ENCODE measurements at regions not wholly inside any gene's neighbourhood (a gene's known extent, or its start where the extent isn't known, plus 50 kb on each side); places are given as distances from the start of the nearest gene placed in this dataset.

DNA sequence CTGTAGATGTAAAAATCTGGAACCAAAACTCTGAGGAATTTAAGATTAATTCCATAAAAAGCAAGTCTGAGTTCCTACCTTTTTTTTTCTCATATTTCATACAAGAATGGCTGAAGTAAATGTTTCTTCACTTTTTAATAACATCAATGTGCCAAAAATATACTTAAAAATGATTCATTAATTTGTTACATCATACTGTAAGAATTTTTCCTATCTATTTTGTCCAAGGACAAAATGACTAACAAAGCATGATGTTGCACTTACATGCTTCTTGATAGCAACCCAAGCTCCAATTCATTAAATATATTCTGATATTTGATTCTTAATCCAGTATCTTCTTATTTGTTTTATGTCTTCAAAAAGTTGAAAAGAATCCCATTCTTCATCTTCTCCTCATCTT, 988.3 kb downstream of the TLE1 start:
- Histone ChIP-seq H3K4me3 (no peak overlapping the region), H3K4me1 (no peaks in the 10 kb centered on the region), H3K36me3 (no peaks in the 10 kb centered on the region), H3K9me3 (no peaks in the 10 kb centered on the region), H3K27ac (no peak overlapping the region), H3K27me3 (no peaks in the 10 kb centered on the region)
- TF ChIP-seq POLR2AphosphoS5 (IDR thresholded peaks at IDR 0.05; ENCODE audit: insufficient read depth in 1 of 2, low read depth in 1 of 2) (no peak), POLR2A (IDR thresholded peaks at IDR 0.05) (no peak)
- TF ChIP-seq, protein P1, sequence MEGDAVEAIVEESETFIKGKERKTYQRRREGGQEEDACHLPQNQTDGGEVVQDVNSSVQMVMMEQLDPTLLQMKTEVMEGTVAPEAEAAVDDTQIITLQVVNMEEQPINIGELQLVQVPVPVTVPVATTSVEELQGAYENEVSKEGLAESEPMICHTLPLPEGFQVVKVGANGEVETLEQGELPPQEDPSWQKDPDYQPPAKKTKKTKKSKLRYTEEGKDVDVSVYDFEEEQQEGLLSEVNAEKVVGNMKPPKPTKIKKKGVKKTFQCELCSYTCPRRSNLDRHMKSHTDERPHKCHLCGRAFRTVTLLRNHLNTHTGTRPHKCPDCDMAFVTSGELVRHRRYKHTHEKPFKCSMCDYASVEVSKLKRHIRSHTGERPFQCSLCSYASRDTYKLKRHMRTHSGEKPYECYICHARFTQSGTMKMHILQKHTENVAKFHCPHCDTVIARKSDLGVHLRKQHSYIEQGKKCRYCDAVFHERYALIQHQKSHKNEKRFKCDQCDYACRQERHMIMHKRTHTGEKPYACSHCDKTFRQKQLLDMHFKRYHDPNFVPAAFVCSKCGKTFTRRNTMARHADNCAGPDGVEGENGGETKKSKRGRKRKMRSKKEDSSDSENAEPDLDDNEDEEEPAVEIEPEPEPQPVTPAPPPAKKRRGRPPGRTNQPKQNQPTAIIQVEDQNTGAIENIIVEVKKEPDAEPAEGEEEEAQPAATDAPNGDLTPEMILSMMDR (IDR thresholded peaks at IDR 0.05), result no peak
- DNase-seq (ENCODE audit: extremely low spot score in 2 of 2), result no peak
- intact Hi-C loops (cut with DNase I), result no loop called here

DNA sequence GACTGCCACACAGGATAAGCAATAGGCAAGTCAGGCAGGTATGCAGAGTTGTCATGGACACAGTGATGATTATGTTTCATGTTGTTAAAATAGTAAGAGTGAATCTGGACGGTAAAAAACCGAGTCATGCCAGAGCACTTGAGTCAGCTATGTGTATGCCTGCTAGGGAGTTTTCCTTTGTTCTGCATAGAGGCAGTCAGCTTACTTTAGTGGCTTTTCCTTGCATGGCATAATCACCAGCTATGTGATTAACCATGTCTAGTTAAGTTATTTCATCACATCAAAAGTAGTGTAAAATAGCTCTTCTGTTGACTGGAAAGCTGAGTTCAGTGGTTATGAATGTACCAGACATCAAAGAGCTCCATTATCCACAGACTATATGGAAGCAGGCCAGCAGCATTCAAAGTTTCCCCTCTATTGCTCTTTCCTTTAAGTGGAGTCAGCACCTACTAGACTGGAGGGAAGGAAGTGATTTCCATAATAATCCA, 989.8 kb downstream of the TLE1 start:
- no peak overlapping the region for H3K27ac ChIP-seq
- H3K27me3 ChIP-seq, result no peaks in the 10 kb centered on the region
- no peak for DNase-seq (ENCODE audit: extremely low spot score in 2 of 2)
- TF ChIP-seq POLR2AphosphoS5 (IDR thresholded peaks at IDR 0.05; ENCODE audit: insufficient read depth in 1 of 2, low read depth in 1 of 2) (peak in 1 of 2 donors; percentile 49), POLR2A (IDR thresholded peaks at IDR 0.05) (no peak)
- TF ChIP-seq, protein P1 (IDR thresholded peaks at IDR 0.05), result no peak
- H3K4me3 ChIP-seq, result no peak overlapping the region
- no peaks in the 10 kb centered on the region for H3K36me3 ChIP-seq
- H3K9me3 ChIP-seq, result no peaks in the 10 kb centered on the region
- no peaks in the 10 kb centered on the region for H3K4me1 ChIP-seq
- intact Hi-C loops (cut with DNase I), result no loop called here

DNA sequence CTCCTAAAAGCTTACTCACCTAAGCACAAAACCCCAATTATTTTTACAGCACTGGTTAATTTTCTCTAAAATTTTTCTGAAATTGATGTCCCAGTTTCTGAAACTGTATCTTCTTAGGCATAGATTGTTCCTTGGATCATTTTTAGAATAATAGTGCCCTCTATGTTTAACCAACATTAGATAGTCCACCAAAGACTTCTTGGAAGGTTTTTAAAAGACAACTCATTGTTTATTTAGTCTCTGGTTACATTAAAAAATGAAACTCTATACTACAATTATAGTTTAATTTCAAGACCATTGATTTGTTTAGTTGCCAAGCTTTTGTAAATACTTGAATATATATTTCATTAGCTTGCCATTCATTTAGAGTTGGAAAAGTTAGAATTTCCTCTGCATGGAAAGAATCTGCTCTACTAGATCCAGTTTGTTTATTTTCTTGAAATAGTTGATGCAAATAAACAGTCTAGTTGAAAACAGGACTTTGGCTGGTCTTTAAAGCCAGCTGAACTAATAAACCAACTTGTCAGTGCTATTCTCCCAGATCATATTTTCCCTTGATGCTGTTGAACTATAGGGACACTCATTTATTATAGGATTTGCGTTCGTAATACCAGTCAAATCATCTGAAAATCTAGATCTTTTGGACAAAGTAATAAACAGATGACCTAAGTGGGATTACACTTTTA, 990.5 kb downstream of the TLE1 start:
- H3K36me3 ChIP-seq, result no peaks in the 10 kb centered on the region
- intact Hi-C loops (cut with DNase I), result no loop called here
- no peak overlapping the region for H3K27ac ChIP-seq
- TF ChIP-seq POLR2AphosphoS5 (IDR thresholded peaks at IDR 0.05; ENCODE audit: insufficient read depth in 1 of 2, low read depth in 1 of 2) (no peak), POLR2A (IDR thresholded peaks at IDR 0.05) (no peak)
- TF ChIP-seq, protein P1 (IDR thresholded peaks at IDR 0.05), result no peak
- H3K4me3 ChIP-seq, result no peak overlapping the region
- H3K4me1 ChIP-seq, result no peaks in the 10 kb centered on the region
- DNase-seq (ENCODE audit: extremely low spot score in 2 of 2), result no peak
- no peaks in the 10 kb centered on the region for H3K27me3 ChIP-seq
- no peaks in the 10 kb centered on the region for H3K9me3 ChIP-seq

DNA sequence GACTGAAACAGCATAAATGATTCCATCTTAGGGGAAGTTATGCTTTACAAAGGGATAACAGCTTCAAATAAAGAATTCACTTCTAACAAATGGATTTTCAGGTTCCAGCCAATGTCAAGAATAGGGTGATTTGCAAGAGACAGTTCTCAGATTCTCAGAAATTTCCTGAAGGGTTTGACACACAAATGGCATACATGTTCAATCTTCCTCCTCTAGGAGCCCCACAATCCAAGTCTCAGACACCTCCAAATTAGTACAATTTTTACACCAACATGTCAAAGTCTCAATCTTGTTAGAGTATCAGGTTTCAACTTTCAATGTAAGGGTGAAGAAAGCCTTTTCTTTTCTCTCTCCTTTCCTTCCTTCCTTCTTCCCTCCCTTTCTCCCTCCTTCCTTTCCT, 996.6 kb downstream of the TLE1 start:
- H3K27ac ChIP-seq, result no peak overlapping the region
- no peak for TF ChIP-seq POLR2AphosphoS5 (IDR thresholded peaks at IDR 0.05; ENCODE audit: insufficient read depth in 1 of 2, low read depth in 1 of 2)
- intact Hi-C loops (cut with DNase I), result no loop called here
- H3K36me3 ChIP-seq, result no peaks in the 10 kb centered on the region
- H3K27me3 ChIP-seq, result no peaks in the 10 kb centered on the region
- H3K9me3 ChIP-seq, result no peaks in the 10 kb centered on the region
- DNase-seq (ENCODE audit: extremely low spot score in 2 of 2), result no peak
- H3K4me1 ChIP-seq, result no peaks in the 10 kb centered on the region
- no peak overlapping the region for H3K4me3 ChIP-seq

DNA sequence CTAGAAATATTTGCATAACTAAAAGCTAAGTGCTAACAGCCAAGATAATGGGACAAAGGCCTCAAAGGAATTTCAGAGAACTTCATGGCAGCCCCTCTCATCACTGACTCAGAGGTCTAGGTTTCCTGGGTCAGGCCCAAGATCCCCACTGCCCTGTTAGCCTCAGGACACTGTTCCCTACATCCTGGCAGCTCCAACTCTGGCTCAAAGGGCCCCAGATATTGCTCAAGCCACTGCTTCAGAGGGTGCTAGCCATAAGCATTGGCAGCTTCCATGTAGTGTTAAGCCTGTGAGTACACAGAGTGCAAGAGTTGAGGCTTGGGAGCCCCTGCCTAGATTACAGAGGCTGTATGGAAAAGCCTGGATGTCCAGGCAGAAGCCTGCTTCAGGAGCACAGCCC, 998.1 kb downstream of the TLE1 start:
- TF ChIP-seq, protein P1 (IDR thresholded peaks at IDR 0.05), result no peak
- TF ChIP-seq POLR2AphosphoS5 (IDR thresholded peaks at IDR 0.05; ENCODE audit: insufficient read depth in 1 of 2, low read depth in 1 of 2) (no peak), POLR2A (IDR thresholded peaks at IDR 0.05) (no peak)
- H3K27ac ChIP-seq, result no peak overlapping the region
- H3K4me1 ChIP-seq, result no peaks in the 10 kb centered on the region
- DNase-seq (ENCODE audit: extremely low spot score in 2 of 2), result no peak
- no peaks in the 10 kb centered on the region for H3K27me3 ChIP-seq
- no peaks in the 10 kb centered on the region for H3K9me3 ChIP-seq
- intact Hi-C loops (cut with DNase I), result no loop called here
- H3K36me3 ChIP-seq, result no peaks in the 10 kb centered on the region
- no peak overlapping the region for H3K4me3 ChIP-seq

Data from vagina (tissue), 2 donors.